PC-3 (cell line): ENCODE measurements at regions not wholly inside any gene's neighbourhood (a gene's known extent, or its start where the extent isn't known, plus 50 kb on each side); places are given as distances from the start of the nearest gene placed in this dataset.
A peak's percentile ranks its signal among the peaks of the same experiment; 100 is the strongest.

Source experiments
- ATAC-seq: fragments of 200-7000 bp; cut with Tn5 transposase; 2 replicates; pipeline ENCODE4 v1.9.1; 2020; ENCODE audit warnings: mild to moderate bottlenecking, moderate library complexity
- BruUV-seq: library from RNA; stranded (reverse); fragments of 400-500 nt; replicated peaks from 2 replicates; lab custom pipeline; 2021; lab: Mats Ljungman, UMichigan
- CTCF ChIA-PET: fragments of 300-600 bp; sonication (Branson Sonifier 250); formaldehyde crosslinking; loops from one replicate; lab custom pipeline; 2022; ENCODE audit warnings: antibody characterized with exemption; lab: Charles Lee
- POLR2A ChIA-PET: fragments of 300-600 bp; sonication (Branson Sonifier 250); formaldehyde crosslinking; loops from one replicate; lab custom pipeline; 2022; ENCODE audit warnings: antibody characterized with exemption; ENCODE audit not compliant: unreplicated experiment; lab: Charles Lee
- DNase-seq: peaks from one replicate; pipeline ENCODE4 v3.0.0-alpha.2; 2015
- H2AFZ ChIP-seq: fragments of 300-600 bp; sonication (generic); 2 replicates; pipeline ENCODE4 v1.6.0; 2016; ENCODE audit warnings: antibody characterized with exemption, low read length
- H3F3A ChIP-seq: fragments of 300-600 bp; sonication (generic); one replicate; pipeline ENCODE4 v1.6.0; 2017; ENCODE audit warnings: antibody characterized with exemption, low read length, control low read depth, mild to moderate bottlenecking; ENCODE audit not compliant: unreplicated experiment
- H3K27ac ChIP-seq: fragments of 300-600 bp; sonication (generic); 2 replicates; pipeline ENCODE4 v1.5.1; 2016; ENCODE audit warnings: mild to moderate bottlenecking, low read length
- H3K27me3 ChIP-seq: fragments of 300-600 bp; sonication (generic); 2 replicates; pipeline ENCODE4 v1.6.1; 2016; ENCODE audit warnings: low read length, mixed read lengths
- H3K36me3 ChIP-seq: fragments of 300-600 bp; sonication (generic); 2 replicates; pipeline ENCODE4 v1.6.1; 2016; ENCODE audit warnings: low read depth, mixed run types, low read length, mixed read lengths
- H3K4me1 ChIP-seq: fragments of 300-600 bp; sonication (generic); 2 replicates; pipeline ENCODE4 v1.5.1; 2016; ENCODE audit warnings: low read length; ENCODE audit not compliant: insufficient read depth
- H3K4me2 ChIP-seq: fragments of 300-600 bp; sonication (generic); 2 replicates; pipeline ENCODE4 v1.6.0; 2016; ENCODE audit warnings: low read length
- H3K4me3 ChIP-seq: fragments of 300-600 bp; sonication (generic); 2 replicates; pipeline ENCODE4 v1.5.1; 2016; ENCODE audit warnings: mild to moderate bottlenecking, low read length, mixed read lengths
- H3K79me2 ChIP-seq: fragments of 300-600 bp; sonication (generic); 2 replicates; pipeline ENCODE4 v1.6.1; 2017; ENCODE audit warnings: low read length, mixed read lengths
- H3K9ac ChIP-seq: fragments of 300-600 bp; sonication (generic); 2 replicates; pipeline ENCODE4 v1.6.0; 2016; ENCODE audit warnings: mild to moderate bottlenecking, low read length
- H3K9me2 ChIP-seq: fragments of 300-600 bp; sonication (generic); replicated peaks from 2 replicates; pipeline ENCODE4 v1.6.1; 2016; ENCODE audit warnings: mixed run types, low read length, mixed read lengths
- H3K9me3 ChIP-seq: fragments of 300-600 bp; sonication (generic); 2 replicates; pipeline ENCODE4 v1.6.1; 2016; ENCODE audit warnings: low read length, mixed read lengths
- H4K20me1 ChIP-seq: fragments of 300-600 bp; sonication (generic); 2 replicates; pipeline ENCODE4 v1.6.1; 2016; ENCODE audit warnings: low read length, mixed read lengths
- CTCF ChIP-seq: fragments of 300-600 bp; sonication (generic); conservative IDR thresholded peaks from 2 replicates; pipeline ENCODE4 v1.5.1; 2017; ENCODE audit warnings: antibody characterized with exemption, low read depth, mild to moderate bottlenecking, low read length
- EZH2 ChIP-seq: fragments of 300-600 bp; sonication (generic); IDR thresholded peaks from one replicate; pipeline ENCODE4 v1.6.1; 2017; ENCODE audit warnings: antibody characterized with exemption, mild to moderate bottlenecking, low read length; ENCODE audit not compliant: unreplicated experiment
- EZH2phosphoT487 ChIP-seq: fragments of 300-600 bp; sonication (generic); IDR thresholded peaks from 2 replicates; pipeline ENCODE4 v1.6.1; 2018; ENCODE audit warnings: mild to moderate bottlenecking, antibody characterized with exemption, low read length, borderline replicate concordance
- intact Hi-C: fragments of 100-400 bp; cut with micrococcal nuclease; formaldehyde crosslinking; loops from 2 replicates; pipeline ENCODE4 v1.9.0; 2023

GRCh38 chr21:28299946-28300345 lies 692.7 kb downstream of the LTN1 start:
- H3K9me3 ChIP-seq = no peaks in the 10 kb centered on the region
- no peaks in the 10 kb centered on the region for H3K79me2 ChIP-seq
- ATAC-seq (no peak), DNase-seq (peak; percentile 17)
- H4K20me1 ChIP-seq = no peaks in the 10 kb centered on the region
- no peak overlapping the region for H2AFZ ChIP-seq
- H3K27me3 ChIP-seq = no peaks in the 10 kb centered on the region
- no peak overlapping the region for H3K27ac ChIP-seq
- ChIA-PET POLR2A (no interaction called here), CTCF (no interaction called here)
- no peak overlapping the region for H3K4me2 ChIP-seq
- no peak overlapping the region for H3K4me3 ChIP-seq
- H3K9me2 ChIP-seq = no peaks in the 10 kb centered on the region
- intact Hi-C loops = no loop called here
- H3K9ac ChIP-seq = no peak overlapping the region
- no peaks in the 10 kb centered on the region for H3K36me3 ChIP-seq
- H3F3A ChIP-seq = no peaks in the 10 kb centered on the region
- peaks cover 26% of the 10 kb centered on the region; the same call in 1 of the 2 replicates for H3K4me1 ChIP-seq
- BruUV-seq = no TSS peak
- TF ChIP-seq CTCF (no peak), EZH2phosphoT487 (no peak), EZH2 (no peak)

- DNase-seq (peak; percentile 59), ATAC-seq (peak; percentile 70)
- Histone ChIP-seq H3F3A (no peaks in the 10 kb centered on the region), H3K9me2 (no peaks in the 10 kb centered on the region), H3K36me3 (no peaks in the 10 kb centered on the region), H3K79me2 (no peaks in the 10 kb centered on the region), H3K27ac (peak overlapping the region; percentile 15; the same call in 1 of the 2 replicates), H3K4me3 (no peak overlapping the region), H3K4me1 (peaks cover 43% of the 10 kb centered on the region), H3K9ac (no peak overlapping the region), H3K4me2 (no peak overlapping the region), H3K9me3 (no peaks in the 10 kb centered on the region), H2AFZ (no peak overlapping the region), H4K20me1 (no peaks in the 10 kb centered on the region), H3K27me3 (no peaks in the 10 kb centered on the region)
- BruUV-seq = no TSS peak
- POLR2A ChIA-PET = no interaction called here
- CTCF ChIA-PET = no interaction called here
- TF ChIP-seq CTCF (no peak), EZH2 (no peak), EZH2phosphoT487 (no peak)
- intact Hi-C loops = no loop called here
These were observed 694.4 kb downstream of the LTN1 start for GRCh38 chr21:28298251-28298672.

- Histone ChIP-seq H3K4me2 (peak overlapping the region; percentile 16), H2AFZ (no peak overlapping the region), H3K79me2 (no peaks in the 10 kb centered on the region), H3F3A (no peaks in the 10 kb centered on the region), H3K4me1 (peaks cover 38% of the 10 kb centered on the region), H4K20me1 (no peaks in the 10 kb centered on the region), H3K27me3 (no peaks in the 10 kb centered on the region), H3K9me3 (no peaks in the 10 kb centered on the region), H3K9me2 (no peaks in the 10 kb centered on the region), H3K4me3 (no peak overlapping the region), H3K9ac (no peak overlapping the region), H3K36me3 (no peaks in the 10 kb centered on the region), H3K27ac (peak overlapping the region; percentile 27)
- no peak for TF ChIP-seq EZH2
- TF ChIP-seq EZH2phosphoT487 = no peak
- no peak for TF ChIP-seq CTCF
- ATAC-seq (peak; percentile 79), DNase-seq (peak; percentile 88)
- BruUV-seq = no TSS peak
- intact Hi-C loops = loop anchor here (5.0 kb wide), 1 partner anchor 67 kb away; no protein-coding TSS in a partner anchor
- CTCF ChIA-PET = no interaction called here
- POLR2A ChIA-PET = no interaction called here
These were observed 698.6 kb downstream of the LTN1 start for GRCh38 chr21:28294051-28294450.
